Activated CD8-positive, alpha-beta memory T cell treated with anti-CD3 and anti-CD28 coated beads for 24 hours (primary cell): ENCODE measurements at regions not wholly inside any gene's neighbourhood (a gene's known extent, or its start where the extent isn't known, plus 50 kb on each side); places are given as distances from the start of the nearest gene placed in this dataset.

Source experiments
- DNase-seq: peaks from one replicate; pipeline ENCODE4 v3.0.0-alpha.2; 2020

GRCh38 chr3:26559227-26559626 is 63.3 kb upstream of the LRRC3B start:
- no peak for DNase-seq

GRCh38 chr3:26560081-26560480 is 62.5 kb upstream of the LRRC3B start:
- no peak for DNase-seq

GRCh38 chr3:26562021-26562768 is 60.4 kb upstream of the LRRC3B start:
- DNase-seq: no peak
